C4-2B (cell line): ENCODE measurements at regions not wholly inside any gene's neighbourhood (a gene's known extent, or its start where the extent isn't known, plus 50 kb on each side); places are given as distances from the start of the nearest gene placed in this dataset.

Experiments
- CTCF ChIP-seq: fragments of 450-650 bp; conservative IDR thresholded peaks from 2 replicates; pipeline ENCODE4 v1.5.1; 2017; ENCODE audit warnings: mild to moderate bottlenecking
- ZFX ChIP-seq: fragments of 450-650 bp; IDR thresholded peaks from 2 replicates; pipeline ENCODE4 v1.6.1; 2017

- TF ChIP-seq CTCF (no peak), ZFX (no peak)
These were observed 175.4 kb upstream of the NFE2L3 start for GRCh38 chr7:25976630-25977029.
